NCI-H2227 (cell line): ENCODE measurements at regions not wholly inside any gene's neighbourhood (a gene's known extent, or its start where the extent isn't known, plus 50 kb on each side); places are given as distances from the start of the nearest gene placed in this dataset.

Experiments used
- DNase-seq: peaks from one replicate; lab custom pipeline; 2025; ENCODE audit not compliant: unreplicated experiment; lab: John Stamatoyannopoulos, UW

DNA sequence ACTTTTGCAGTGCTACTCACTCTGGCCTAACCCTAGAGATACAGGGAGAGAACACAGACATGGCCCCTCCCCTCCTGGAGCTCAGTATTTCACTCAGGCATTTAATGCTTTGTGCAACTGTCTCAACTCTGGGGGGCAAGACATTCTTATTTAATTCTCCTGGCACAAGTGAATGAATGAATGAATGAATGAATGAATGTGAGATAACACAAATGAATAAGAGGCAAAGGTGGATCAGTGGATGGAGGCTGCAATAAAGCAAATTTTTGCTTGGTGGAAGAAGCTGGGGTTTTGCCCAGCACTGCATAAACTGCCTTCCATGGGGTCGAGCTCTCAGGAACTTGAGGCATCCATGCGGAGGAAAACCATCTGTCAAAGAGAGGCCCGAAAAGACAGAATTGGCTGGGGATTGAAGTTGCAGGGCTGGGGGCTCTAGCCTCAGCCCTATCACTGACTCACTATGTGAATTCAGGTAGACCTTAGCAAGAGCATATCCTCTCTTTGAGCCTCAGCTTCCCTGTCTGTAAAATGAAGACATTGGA is 441.4 kb upstream of the ZMIZ1 start:
- DNase-seq = no peak

DNA sequence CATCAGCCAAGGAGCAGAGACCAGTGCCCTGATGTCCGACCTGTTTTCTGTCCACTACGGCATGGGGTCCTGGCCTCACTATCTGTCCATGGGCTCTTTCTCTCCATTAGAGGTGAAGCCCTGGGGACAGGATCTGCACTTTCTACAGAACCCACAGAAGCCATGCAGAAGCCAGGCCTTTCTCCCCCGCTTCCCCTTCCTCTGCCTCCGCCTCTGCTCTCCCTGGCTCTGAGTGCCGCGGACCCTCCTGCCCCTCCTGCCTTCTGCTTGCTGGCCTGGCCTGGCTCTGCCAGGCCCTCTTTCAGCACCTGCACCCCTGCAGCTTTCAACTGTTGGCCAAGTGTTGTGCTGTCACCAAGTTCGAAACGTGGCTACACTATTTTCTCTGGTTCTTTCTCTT is 439.8 kb upstream of the ZMIZ1 start:
- DNase-seq = no peak

DNA sequence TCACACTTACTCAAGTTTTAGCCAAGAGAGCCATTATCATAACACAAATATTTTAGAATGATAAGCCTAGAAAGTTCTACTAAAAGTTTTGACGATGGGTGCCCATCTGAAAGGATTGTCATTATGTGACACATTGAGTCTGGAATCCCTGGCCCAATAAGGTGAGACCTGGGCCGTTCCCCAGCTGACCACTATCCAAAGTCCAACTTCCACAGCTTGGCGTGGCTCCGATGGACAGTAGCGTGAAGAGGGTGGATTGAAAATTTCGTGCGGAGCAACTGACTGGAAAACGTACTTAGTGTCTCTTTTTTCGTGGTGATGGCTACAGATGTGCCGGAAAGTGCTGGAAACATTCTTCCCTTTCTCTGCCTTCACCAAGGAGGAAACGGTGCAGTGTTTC is 439.0 kb upstream of the ZMIZ1 start:
- no peak for DNase-seq

DNA sequence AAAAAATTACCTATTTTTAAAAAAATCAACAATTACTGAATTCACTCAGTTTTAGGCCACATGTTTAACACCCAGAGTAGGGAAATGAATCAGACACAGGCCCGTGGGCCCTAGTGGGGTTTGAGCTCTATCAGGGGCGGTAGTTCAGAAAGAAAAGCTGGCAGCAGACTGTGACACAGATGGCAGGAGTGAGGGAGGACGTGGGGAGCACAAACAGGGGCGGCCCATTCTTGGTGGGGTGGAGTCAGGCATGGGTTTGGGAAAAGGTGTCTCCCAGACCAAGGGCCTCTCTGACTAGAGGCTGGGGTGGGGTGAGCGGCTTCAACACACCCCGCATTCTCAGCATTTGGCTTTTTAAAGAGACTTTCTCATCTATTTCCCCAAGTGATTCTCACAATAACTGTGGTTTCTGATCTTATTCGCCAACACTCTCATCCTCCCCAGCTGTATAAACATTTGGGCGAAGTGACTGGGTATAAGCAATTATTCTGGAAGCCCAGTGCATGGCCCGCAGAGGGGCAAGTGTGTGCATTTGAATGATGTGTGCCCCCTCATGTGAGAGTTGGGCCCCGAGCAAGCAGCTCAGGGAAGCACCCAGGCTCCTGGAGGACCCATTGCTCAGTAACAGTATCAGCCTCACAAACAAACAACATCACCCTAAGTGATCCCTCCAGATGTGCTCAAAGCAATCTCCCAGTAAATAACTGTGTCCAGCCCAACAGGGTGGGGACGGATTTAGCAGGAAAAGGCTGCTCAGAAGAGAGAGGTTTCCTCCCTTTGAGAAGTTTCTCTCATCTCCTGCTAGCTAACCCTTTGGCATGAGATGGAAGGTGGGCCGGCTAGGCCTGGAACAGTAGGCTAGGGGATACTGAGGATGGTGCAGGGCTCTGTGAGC is 437.6 kb upstream of the ZMIZ1 start:
- DNase-seq = no peak

DNA sequence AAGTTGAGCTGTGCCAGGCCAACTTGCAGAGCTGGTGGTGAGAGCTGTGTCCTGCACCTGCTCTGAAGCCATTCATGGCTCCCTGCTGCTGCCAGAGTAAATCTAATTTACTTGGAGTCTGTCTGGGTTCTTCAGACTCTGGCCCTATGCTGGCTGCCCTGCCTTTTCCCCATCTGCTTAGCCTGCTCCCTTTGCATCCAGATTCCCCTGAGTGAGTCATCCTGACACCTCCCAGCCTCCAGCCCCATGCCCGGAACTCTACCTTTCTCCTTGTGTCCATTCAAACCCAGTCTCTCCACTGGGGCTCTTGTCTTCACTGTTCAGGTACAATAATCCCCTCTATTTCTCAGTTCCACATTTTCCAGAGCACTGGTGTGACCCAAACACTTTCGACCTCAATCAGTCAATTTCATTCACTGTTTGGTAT is 434.4 kb upstream of the ZMIZ1 start:
- no peak for DNase-seq

DNA sequence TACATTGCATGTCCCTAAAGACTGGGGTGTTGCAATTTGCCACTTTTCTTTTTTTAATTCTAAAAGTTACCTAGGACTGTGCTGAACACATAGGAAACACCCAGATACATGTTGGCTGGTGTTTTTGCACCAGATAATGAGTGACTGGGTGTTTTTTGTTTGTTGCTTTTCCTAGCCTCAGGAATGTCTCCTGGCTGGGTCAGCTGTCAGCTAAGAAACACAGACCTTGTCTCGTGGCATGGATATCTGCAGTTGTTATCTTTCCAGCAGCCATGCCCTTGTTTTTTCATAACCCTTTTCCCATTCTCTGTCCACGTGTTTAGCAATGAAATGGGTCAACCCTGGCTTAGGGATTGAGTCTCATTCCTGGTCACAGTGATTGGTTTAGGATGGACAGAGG is 433.9 kb upstream of the ZMIZ1 start:
- DNase-seq = no peak

DNA sequence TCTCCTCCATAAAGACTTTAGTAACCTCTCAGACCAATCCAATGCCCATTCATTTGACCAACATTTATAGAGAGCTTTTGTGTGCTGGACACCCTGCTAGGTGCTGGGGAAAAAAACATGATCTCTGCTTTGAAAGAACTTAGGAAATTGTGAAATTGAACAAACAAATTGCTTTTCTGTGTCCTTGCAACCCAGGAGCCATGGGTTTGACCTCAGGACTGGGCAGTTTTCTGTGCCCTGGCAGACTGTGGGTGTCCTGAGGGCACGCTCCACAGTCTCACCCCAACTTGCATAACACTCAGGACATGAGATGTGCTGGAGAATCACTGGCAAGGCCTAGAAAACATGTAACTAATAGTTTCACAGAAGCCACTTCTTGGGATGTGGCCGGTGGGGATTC is 429.1 kb upstream of the ZMIZ1 start:
- no peak for DNase-seq

DNA sequence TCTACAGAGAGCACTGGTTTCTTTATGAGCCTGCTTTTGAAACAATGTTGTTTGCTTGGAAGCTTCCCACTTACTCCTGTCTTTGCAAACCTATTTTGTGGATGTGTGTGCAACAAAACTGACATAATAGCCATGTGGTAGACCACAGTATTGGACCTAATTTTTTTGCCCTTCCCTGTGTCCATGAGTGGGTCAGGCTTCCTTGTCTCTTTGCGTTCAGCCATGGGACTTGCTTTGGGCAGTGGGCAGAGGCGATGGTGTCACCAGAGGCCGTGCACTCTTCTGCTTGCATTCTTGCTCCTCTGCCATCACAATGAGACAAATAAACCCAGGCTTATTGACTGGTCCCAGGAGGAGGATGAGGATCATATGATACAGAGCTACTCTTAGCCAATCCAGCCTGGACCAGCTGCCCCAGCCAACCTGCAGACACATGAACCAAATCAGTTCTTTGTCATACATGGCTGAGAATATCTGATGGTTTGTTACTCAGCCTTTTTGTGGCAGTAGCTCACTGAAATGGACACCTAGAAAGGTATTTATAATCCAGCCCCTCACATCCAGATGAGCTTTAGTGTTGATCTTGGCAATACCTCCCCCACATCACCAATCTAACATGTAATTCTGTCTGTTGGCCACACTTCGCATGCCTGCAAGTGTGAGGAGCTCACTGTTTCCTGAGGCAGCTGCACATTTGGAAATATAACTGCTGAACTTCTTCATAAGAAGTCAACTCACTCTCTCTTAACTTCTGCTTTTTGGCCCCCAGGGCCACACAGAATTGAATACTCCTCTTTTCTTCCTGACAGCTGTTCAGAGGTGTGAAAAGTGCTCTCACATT is 427.8 kb upstream of the ZMIZ1 start:
- no peak for DNase-seq

DNA sequence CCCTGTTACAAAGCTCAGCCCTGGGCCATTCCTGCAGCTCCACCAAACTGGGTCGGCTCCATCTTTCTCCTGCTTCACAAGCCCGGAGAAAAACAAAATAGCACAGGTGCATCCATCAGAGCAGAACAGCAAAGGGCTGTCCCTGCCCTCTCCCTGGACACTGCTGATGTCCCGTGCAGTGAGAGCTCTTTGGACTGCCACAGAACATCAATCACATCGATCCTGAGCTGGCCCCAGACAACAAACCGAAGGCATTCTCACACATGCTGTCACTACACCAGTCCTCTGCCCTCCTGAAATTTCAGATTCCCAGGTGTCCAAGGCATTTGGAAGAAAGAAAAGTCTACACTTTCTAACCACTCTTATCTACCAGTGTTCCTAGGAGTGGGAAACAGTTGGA is 427.1 kb upstream of the ZMIZ1 start:
- DNase-seq = no peak

DNA sequence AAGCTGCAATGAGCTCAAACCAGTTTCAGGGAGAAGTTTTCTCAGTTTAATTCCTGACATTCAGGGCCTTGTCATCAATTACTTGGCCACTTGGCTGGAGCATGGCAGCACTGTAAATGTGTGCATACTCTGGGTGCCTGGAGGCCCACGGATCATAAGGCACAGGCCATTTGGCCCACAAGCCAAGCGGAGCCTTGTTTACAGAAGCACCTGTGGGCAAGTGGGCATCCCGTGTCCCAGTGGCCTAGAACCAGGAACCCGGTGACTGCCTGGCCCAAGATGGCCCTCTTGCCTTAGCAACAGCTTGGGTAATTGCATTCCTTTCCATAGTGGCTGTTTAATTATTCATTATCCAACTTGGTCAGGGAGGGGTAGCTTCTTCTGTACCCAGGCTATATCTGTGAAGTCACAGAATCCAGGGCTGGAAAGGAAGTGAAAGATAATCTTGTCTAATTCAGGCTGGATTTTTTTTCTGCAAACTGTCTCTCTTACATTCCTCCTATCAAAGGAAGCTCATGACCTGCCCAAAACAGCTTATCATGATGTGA is 426.4 kb upstream of the ZMIZ1 start:
- DNase-seq = no peak

DNA sequence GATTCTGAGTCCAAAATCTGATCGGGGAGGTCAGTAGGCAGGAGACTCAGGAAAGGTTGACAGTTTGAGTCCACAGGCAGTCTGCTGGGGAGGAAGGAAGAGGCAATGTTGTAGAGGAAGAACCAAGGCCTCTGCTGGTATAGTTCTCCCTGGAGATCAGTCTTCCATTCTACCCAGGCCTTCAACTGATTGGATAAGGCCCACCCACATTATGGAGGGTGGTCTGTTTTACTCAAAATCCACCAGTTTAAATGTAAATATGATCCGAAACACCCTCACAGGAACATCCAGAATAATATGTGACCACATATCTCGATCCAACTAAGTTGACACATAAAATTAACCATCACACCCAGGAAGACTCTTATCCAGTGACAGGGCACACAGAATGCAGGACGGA is 425.3 kb upstream of the ZMIZ1 start:
- no peak for DNase-seq

DNA sequence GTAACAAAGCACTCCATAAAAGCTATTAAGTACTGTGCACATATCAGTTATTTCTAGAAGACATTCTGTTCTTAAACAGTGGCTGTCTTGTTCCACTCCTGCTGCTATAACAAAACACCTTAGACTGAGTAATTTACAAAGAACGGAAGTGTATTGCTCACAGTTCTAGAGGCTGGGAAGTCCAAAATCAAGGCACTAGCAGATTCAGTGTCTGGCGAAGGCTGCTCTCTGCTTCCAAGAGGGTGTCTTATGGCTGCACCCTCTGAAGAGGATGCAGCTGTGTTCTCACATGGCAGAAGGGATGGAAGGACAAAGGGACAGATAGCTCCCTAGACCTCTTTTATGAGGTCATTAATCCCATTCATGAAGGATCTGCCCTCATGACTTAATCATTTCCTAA is 424.2 kb upstream of the ZMIZ1 start:
- no peak for DNase-seq

DNA sequence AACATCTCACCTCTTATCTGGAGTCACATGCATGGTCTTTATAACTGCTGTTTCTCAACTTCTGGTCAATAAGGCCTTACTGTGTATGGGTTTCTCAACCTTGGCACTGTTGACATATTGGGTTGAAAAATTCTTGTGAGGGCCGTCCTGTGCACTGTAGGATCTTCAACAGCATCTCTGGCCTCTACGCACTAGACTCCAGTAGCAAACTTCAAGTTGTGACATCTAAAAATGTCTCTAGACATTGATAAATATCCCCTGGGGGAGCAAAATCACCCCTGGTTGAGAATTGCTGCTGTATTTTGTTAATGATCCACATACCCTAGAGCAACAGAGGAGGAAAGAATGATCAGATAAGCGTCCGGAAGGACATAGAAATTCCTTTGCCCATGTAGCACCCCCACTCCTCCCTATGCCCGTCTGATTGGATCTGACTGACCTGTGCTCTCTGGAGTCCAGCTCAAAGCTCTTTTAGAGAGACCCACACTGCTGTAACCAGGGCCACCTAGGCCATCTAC is 423.5 kb upstream of the ZMIZ1 start:
- no peak for DNase-seq

DNA sequence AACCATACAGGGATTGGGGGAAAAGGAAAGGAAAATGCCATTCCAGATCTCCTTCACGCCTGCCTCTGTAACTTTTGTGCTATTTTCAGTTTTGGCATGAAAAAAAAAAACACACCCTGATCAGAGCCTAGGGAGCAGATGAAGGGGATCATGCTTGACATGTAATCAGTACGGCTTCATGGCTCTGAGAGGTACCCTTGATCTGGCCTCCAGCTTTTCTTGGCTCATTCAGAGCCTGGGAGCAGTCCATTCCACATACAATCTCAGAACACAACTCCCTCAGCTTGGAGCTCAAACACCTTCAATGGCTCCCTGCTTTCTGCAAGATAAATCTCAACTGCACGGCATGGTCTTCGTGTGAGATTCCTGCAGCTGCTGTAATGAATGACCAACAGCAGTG is 422.8 kb upstream of the ZMIZ1 start:
- DNase-seq = no peak

DNA sequence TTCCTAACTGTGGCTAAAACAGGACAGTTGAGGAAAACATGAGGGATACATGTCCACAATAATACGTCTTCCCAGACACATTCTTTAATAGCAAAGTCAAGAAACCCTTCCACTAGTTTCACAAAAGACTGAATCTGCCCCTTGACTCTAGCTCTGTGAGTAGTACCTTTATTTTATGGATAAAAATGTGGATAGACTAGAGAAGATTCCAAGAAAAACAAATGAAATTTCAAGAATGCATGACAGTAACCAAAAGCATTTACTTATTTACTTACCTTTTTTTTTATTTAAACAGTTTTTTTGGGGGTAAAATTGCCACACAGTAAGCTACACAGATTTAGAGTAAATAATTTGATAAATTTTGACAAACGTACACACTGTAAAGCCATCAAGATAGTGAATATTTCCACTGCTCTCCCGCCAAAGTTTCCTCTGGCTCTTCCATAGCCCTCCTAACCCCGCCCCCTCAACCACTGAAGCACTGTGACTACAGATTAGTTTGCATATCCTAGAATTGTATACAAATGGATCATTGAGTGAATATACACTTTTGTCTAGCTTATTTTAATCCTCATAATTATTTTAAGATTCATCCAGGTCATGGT is 420.4 kb upstream of the ZMIZ1 start:
- no peak for DNase-seq

DNA sequence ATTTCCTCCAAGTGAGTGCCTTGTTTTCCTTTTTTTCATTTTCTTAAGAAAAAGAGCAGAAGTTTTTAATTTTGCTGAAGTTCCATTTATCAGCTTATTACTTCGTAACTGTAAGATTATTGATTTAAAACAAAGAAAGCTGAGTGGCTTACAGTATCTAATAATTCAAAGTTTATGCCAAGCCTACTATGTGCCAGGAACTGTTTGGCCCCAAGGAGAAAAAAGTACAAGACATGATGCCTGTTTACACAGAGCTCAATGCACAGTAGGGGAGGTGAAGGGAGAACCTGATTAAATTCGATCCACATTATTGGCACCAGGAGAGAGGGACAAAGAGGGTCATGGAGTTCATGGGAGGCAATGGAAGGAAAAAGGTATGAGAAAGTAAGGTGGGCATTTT is 419.3 kb upstream of the ZMIZ1 start:
- no peak for DNase-seq

DNA sequence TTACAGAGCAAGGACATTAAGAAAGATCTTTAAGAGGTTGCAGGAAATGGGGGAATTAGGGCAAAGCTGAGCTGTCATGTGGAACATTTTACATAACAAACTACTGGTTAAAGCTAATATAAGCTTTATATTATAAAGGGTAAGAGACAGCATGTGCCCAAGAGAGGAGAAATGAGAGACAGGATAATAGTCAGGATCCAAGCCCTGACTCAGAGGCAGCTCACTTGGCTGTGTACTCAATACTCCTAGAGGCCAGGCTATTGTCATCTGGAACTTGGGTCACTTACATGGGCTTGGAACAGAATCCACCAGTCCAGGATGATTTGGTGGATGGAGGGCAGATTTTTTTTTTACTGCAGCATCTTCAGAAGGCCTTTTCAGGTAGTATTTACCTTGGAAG is 418.6 kb upstream of the ZMIZ1 start:
- DNase-seq = no peak

DNA sequence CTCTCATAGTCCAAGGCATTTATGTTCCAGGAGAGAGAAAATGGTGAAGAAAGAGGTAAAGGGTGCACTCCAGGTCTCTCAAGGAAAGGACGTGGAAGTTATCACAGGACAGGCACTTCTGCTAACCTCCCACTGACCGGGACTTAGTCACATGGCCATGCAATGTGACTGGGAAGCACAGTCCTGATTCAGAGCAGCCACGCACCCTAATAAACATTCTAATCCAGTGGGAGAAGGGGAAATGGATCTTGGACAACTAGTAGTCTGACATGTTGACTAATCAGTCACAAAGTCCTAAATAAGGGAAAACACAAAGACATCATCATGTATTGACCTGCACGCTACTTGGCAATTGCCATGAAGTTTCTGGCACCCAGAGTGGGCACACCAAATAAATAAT is 417.5 kb upstream of the ZMIZ1 start:
- DNase-seq = no peak

DNA sequence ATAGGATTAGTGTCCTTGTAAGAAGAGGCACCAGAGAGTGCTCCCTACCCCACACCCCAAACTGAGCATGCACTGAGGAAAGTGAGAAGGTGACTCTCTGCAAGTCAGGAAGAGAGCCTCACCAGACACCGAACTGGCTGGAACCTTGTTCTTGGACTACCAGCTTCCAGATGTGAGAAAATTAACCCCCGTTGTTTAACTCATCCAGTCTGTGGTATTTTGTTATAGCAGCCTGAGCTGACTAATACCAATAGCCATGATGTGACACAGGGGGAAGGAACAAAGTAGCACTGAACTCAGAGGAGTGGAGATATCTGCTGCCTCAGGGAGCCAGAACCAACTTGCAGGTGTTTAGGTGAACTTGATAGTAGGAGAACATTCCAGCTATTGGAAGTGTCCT is 415.2 kb upstream of the ZMIZ1 start:
- no peak for DNase-seq

DNA sequence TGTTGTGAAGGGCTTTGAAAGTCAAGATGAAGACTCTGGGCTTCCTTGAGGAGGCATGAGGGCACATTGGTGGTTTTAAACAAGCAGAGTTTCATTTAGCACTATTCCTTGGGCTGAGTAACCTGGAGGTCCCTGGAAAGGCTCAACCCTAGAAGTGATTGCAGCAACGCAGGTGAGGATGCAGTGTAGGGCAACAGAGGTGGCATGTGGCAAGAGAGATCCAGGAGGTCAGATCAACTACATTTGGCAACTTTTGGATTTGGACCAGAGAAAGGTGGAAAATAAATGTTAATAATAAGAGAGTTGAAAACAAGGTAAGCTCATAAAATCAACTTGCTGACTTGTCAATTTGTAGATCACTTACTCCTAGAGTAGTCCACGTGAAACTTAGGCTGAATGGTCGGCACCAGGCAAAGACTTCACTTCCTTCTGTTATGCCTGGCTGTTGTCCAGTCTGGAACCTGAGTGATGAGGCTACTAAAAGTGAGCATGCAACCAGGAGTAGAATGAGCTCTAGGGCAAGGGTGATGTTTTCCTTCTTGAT is 414.6 kb upstream of the ZMIZ1 start:
- no peak for DNase-seq

DNA sequence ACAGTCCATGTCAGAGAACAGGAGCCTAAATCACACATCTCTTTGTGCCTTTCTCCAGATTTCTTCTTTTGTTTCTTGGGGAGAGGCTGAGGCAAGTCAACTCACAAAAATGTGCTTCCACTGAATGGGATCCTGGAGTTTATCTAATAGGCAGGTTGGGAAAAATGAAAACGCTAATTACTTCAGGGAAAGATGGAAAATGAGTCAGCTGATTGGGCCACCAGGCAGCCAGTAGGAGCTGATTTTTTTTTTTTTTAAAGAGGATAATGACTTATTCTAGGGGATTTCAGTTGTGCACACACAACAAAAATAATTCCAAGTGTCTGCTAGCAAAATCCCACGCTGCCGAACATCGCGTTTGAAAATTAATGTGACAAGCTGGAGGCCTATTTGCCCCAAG is 412.8 kb upstream of the ZMIZ1 start:
- DNase-seq = no peak
